Stimulated activated CD4-positive, alpha-beta T cell treated with anti-CD3 and anti-CD28 coated beads, Interleukin-12 subunit alpha, Interleukin-12 subunit beta, amount 100 ng/mL, for 24 hours (primary cell): ENCODE measurements at regions not wholly inside any gene's neighbourhood (a gene's known extent, or its start where the extent isn't known, plus 50 kb on each side); places are given as distances from the start of the nearest gene placed in this dataset.

ENCODE experiments used
- DNase-seq, 2 experiments: peaks; one replicate each; pipeline ENCODE4 v3.0.0-alpha.2; 2020; ENCODE audit warnings: low read depth in 2 of 2

- DNase-seq = no peak
Observed at GRCh38 chr9:135309763-135310125, 169.8 kb upstream of the PPP1R26 start.

GRCh38 chr9:135310134-135310533 lies 169.4 kb upstream of the PPP1R26 start:
- DNase-seq = no peak

DNA sequence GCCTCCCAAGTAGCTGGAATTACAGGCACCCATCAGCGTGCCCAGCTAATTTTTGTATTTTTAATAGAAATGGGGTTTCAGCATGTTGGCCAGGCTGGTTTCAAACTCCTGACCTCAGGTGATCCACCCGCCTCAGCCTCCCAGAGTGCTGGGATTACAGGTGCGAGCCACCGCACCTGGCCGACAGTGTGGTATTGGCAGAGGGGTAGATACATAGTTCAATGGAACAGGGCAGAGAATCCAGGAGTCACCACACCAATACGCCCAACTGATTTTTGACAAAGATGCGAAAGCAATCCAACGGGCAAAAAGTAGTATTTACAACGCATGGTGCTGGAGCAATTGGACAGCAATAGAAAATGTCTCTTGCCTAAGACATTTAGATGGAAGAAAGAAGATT lies 164.0 kb upstream of the PPP1R26 start:
- DNase-seq = no peak

DNA sequence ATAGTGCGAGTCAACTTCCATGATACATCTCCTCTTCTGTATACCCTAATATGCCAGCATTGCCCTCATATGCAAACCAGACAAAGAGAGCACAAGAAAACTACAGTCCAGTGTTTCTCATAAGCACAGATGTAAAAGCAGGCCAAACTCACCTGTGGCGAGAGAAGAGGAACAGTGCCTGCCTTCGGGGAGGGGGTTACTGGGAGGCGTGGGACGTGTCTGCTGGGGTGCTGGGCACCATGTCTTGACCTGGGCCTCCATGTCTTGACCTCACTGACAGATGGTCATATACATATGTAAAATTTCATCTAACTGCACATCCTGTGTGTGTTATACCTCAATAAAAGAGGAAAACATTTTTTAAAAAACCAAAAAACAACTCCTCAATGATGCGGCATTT lies 159.3 kb upstream of the PPP1R26 start:
- no peak for DNase-seq

GRCh38 chr9:135320943-135321342 lies 158.6 kb upstream of the PPP1R26 start:
- no peak for DNase-seq

GRCh38 chr9:135321580-135321979 lies 158.0 kb upstream of the PPP1R26 start:
- DNase-seq = no peak

DNA sequence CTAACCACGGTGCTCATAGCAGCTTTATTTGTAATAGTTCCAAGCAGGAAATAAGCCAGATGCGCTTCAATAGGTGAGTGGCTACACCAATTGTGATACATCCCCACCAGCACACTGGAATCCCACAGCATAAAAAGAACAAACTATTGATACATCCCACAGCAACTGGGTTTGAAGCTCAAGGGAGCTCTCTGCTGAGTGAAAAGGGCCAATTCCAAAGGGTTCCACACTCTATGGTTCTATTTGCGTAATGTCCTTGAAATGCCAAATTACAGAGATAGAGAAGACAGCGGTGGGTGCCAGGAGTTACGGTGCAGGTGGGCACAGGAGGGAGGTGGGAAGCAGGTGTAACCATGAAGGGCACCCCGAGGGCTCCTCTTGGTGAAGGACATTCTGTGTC lies 155.3 kb upstream of the PPP1R26 start:
- DNase-seq = no peak

DNA sequence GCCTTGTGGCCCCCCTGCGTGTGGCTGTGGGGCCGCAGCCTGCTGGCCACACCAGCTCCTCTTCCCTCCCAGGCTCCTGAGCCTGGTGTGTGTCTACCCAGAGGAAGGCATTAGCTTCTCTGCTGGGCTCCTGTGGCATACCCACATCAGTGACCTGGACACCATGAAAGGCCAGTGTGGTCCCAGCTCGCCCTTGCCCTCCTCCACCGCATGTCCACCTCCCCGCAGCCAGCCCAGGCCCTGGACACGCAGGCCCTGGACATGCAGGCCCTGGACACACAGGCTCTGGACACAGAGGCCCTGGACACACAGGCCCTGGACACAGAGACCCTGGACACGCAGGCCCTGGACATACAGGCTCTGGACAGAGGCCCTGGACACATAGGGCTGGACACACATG lies 153.4 kb upstream of the PPP1R26 start:
- DNase-seq = no peak

GRCh38 chr9:135326633-135327152 lies 152.9 kb upstream of the PPP1R26 start:
- DNase-seq = no peak

DNA sequence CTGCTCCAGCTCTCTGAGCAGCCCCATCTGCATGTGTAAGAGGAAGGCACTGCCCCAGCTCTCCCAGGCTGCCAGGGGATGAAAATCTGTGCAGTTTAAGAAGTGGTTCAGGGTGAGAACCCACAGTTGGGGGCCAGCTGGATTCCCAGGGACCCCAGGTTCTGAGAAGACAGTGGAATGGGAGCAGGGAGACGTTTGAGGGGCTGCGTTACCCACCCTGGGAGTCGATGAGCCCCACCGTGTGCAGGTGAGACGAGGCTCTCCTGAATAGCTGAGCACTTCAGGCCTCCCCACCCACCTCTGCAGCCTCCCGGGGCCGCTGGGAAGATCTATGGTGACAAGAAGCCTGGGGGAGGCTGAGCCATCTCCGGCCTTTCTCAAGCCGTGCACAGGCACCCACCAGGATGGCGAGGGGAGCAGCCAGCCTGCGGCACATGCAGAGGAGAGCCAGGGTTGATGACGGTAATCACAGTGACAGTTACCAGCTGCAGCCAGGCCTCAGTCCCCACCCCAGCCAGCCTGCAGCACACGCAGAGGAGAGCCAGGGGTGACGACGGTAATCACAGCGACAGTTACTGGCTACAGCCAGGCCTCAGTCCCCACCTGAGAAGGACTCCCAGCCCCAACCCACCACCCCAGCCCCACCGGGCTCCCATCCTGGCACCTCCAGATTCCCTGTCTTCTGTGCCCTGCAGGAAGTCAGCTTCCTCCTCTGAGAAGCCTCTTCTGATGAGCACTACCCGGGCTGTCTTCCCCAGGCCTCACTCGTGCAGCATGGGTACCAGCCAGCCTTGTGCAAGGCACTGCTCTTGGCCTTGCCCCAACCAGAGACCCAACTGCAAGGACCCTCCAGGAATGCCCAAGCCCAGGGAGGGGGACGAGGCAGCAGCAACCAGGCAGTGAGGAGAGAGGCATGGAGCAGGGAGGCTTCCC lies 150.8 kb upstream of the PPP1R26 start:
- DNase-seq = no peak

- no peak for DNase-seq
Observed at GRCh38 chr9:135329571-135330306, 149.8 kb upstream of the PPP1R26 start.

DNA sequence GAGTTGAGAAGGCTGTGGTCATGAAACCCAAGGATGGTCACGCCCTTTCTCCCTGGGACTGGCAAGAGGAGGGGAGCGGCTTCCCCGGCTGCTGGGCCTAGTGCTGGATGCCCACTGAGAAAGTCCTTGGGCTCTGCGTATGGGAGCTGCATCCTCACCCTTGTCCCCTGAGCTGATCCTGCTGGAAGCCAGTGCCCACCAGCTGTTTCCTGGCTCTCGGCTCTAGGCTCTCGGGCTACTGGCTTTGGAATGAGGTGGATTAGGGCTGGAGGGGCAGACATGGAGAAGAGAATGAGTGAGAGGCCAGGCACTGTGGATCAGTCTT lies 149.3 kb upstream of the PPP1R26 start:
- no peak for DNase-seq

- no peak for DNase-seq
Observed at GRCh38 chr9:135330685-135331590, 148.6 kb upstream of the PPP1R26 start.

GRCh38 chr9:135332516-135332915 lies 147.1 kb upstream of the PPP1R26 start:
- DNase-seq = no peak

DNA sequence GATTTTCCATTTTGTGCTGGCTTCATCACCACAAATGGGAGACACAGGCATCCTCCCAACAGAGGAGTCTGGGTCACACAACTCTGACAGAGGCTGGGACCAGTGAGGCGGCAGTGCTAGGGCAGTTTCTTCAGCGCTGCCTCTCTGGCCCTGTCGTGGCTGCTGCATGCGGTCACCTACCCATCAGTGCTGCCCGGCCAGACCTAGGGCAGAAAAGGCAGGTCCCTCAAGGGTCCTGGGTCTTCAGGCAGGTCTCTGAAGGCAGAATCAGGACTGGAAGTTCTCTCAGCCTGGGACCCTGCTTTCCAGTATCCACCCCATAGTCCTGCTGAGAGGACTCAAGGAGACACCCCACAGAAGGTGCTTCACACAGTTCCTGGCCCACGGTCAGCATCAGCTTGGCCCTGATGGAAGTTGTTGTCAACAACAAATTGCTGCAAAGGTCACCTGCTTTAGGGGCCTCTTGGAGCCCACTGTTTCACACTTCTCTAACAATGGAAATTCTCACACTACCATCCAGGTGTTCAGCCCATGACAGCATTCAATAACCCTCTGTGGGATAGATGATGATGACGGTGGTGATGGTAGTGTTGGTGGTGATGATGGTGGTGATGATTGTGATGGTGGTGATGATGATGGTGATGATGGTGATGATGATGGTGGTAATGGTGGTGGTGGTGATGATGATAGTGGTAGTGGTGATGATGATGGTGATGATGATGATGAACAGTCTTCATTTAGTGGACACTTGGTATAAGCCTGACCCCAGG lies 146.4 kb upstream of the PPP1R26 start:
- DNase-seq = no peak

- no peak for DNase-seq
Observed at GRCh38 chr9:135334953-135335460, 144.6 kb upstream of the PPP1R26 start.

- no peak for DNase-seq
Observed at GRCh38 chr9:135335691-135336181, 143.8 kb upstream of the PPP1R26 start.

DNA sequence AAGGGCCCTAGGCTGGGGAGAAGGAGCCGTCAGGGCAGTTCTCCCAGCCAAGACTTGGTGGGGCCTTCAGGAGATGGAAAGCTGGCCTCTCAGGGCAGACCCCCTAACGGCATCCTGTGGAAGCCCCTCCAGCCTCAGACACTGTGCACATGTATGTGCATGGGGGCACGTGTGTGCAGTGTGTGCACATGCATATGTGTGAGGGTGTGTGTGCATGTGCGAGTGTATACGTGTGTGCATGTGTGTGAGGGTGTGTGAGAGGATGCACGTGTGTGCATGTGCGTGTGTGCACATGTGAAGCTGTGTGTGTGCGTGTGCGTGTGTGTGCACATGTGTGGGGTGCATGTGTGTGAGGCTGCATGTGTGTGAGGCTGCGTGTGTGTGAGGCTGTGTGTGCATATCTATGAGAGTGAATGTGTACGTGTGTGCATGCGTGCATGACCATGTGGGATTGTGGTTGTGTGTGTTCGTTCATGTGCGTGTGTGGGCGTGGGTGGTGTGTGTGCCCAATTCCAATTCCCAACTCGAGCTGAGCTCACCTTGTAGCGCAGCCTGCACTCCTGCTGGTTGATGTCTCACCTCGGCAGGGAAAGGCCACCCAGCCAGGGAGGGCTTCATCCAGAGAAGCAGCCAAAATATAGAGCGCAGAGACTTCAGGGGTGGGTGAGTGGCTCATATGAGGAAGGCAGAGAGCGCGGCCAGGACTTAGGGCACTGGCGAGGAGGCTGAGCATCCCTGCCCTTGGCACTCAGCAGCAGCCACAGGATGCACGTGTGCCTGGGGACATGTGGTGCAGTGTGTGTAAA lies 142.7 kb upstream of the PPP1R26 start:
- no peak for DNase-seq

DNA sequence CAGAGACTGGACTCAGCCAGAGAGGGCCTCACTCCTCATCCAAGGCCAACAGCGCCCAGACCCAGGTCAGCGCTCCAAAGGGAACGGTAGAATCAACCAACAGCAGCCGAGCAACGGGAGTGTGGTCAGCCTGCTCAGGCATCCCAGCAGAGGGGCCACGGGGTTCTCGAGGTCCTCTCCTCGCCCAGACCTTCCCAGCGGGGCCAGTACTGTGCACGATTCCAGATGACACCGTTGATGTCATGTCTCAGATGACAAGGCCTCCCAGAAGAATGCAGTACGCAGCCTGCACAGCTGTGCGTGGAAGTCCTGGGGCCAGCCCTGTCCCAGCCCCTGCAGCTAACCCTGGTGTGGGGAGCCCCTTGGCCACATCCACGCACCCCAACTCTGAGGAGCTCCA lies 141.0 kb upstream of the PPP1R26 start:
- no peak for DNase-seq

DNA sequence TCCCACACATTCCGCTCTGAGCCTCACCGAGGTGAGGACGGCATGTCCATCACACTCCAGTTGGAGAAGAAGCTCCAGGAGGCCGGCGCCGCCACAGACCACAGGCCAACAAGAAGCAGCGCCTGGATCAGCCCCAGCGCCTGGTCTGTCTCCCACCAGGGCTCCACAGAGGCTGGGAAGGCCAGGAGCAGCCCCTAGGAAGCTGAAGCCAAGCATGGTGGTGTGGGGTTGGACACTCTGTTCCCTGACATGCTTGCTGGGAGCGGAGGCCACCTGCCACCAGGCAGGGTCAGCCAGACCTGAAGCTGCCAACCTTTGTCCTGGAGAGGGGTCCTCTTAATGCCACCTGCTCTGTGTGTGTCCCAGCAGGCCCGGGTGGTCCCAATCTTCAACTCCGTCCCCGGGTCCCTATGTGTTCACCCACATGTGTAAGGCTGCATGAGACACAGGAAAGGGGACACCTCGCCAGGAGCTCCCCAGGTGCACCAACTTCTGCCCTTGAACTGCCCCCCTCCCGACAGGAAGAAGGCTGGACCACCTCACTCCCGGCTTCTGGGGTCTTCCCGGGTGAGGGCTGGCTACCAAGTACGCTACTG lies 140.1 kb upstream of the PPP1R26 start:
- DNase-seq = no peak
